ENCODE measurements at regions not wholly inside any gene's neighbourhood (a gene's known extent, or its start where the extent isn't known, plus 50 kb on each side); places are given as distances from the start of the nearest gene placed in this dataset.
"Not testable (repeated sequence)": the region's sequence is repeated elsewhere in the genome, so short reads cannot be mapped to it uniquely, and the experiment has no call there.

GRCh38 chr17:21782107-21782506 lies 89.8 kb downstream of the KCNJ18 start:
- not testable (repeated sequence) for DNase-seq

DNA sequence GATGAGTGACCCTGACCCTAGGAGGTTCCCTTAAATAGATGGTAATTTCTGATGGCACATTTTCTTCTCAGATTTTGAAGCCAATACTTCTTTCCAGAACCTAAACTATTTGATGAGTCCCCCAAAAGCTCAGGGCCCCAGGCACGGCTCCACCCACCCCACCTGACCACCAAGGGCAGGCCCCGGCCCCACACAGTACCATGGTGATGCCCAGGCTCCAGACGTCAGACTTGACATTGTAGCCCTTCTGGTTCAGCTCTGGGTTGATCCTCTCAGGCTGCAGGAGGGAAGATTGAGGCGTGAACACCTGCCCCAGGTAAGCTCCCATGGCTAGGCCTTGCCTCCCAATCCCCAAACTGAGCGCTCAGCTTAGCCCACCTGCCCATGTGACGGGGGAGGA lies 90.3 kb downstream of the KCNJ18 start:
- not testable (repeated sequence) for DNase-seq

- not testable (repeated sequence) for DNase-seq
Measured at GRCh38 chr17:21783017-21783416, 90.7 kb downstream of the KCNJ18 start.

- DNase-seq, result not testable (repeated sequence)
Measured at GRCh38 chr17:21814272-21814671, 121.9 kb downstream of the KCNJ18 start.

GRCh38 chr17:21814776-21815175 lies 122.5 kb downstream of the KCNJ18 start:
- no peak for DNase-seq

GRCh38 chr17:21815352-21816063 lies 123.2 kb downstream of the KCNJ18 start:
- no peak for DNase-seq

GRCh38 chr17:21816592-21817567 lies 124.6 kb downstream of the KCNJ18 start:
- DNase-seq, result no peak

- no peak for DNase-seq
Measured at GRCh38 chr17:21817791-21818364, 125.6 kb downstream of the KCNJ18 start.

DNA sequence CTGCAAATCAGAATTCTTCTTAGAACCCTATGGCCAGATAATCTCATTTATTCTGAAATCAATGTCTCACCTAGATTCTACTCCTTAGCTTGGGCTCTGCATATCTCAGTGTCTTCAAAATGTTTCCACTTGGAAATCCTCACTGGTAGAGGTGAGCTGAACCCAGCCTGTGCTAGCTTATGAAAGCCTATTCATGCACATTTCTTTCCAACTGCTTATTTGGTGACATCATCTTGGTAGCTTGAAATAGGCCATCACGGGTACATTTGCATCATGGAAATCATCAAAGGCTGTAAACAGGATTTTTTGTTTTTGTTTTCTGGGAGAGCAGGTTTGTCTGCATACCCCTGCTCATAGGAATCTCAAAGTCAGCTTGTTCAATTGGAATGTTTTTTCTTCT lies 130.8 kb downstream of the KCNJ18 start:
- no peak for DNase-seq

- DNase-seq, result no peak
Measured at GRCh38 chr17:21823643-21824042, 131.3 kb downstream of the KCNJ18 start.

DNA sequence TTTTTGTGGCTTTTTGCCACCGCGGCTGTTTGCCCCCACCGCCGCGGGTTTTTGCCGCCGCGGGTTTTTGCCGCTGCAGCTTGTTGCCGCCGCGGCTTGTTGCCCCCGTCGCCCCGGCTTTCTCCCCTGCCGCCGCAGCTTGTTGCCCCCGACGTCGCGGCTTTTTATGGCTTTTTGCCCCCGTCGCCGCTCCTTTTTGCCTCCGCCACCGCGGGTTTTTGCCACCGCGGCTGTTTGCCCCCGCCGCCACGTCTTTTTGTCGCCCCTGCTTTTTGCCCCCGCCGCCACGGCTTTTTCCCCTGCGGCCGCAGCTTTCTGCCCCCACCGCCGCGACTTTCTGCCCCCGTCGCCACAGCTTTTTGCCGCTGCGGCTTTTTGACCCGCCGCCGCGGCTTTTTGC lies 149.5 kb downstream of the KCNJ18 start:
- DNase-seq, result no peak

GRCh38 chr17:21842332-21843317 lies 150.3 kb downstream of the KCNJ18 start:
- no peak for DNase-seq

- DNase-seq, result no peak
Measured at GRCh38 chr17:21843318-21843865, 151.1 kb downstream of the KCNJ18 start.

DNA sequence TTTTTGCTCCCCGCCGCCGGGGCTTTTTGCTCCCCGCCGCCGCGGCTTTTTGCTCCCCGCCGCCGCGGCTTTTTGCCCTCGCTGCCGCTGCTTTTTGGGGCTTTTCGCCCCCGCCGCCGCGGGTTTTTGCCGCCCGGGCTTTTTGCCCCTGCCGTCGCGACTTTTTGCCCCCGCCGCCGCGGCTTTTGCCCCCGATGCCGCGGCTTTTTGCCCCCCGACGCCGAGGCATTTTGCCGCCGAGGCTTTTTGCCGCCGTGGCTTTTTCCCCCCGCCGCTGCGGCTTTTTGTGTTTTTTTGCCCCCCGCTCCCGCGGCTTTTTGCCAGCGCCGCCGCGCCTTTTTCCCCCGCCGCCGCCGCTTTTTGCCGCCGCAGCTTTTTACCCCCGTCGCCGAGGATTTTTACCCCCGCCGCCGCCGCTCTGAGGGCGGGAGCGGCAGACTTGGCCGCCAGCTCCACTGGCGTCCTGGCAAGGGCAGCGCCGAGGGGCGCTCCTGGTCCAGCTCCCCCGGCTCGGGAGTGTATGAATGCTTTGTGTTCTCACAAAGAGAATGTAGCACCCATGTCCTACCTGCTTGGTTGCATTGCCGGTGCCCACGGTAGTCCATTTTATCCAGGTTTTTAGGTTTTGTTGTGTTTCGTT lies 151.7 kb downstream of the KCNJ18 start:
- DNase-seq, result no peak

GRCh38 chr17:21848510-21848909 lies 156.2 kb downstream of the KCNJ18 start:
- DNase-seq, result not testable (repeated sequence)

- not testable (repeated sequence) for DNase-seq
Measured at GRCh38 chr17:21849030-21849429, 156.7 kb downstream of the KCNJ18 start.

DNA sequence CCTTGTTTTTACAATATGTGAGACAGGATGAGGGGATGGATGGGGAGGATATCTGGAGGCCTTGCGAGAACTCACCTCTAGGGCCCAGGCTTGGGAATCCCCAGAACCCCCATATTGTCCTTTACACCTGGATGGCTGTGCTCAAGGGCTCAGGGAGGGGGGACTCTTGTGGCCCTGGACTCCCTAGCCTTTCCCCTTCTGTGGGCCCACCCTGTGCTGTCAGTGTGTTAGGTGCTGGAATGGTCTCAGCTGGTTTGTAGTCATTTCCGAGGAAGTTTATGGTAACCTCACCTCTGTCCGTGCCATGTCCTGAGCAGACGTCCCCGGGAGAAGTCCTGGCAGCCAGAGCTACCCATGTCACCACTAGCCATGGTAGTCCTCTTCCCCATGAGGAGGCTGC lies 158.3 kb downstream of the KCNJ18 start:
- not testable (repeated sequence) for DNase-seq

All from NCI-H526 (cell line).